ENCODE measurements at regions not wholly inside any gene's neighbourhood (a gene's known extent, or its start where the extent isn't known, plus 50 kb on each side); places are given as distances from the start of the nearest gene placed in this dataset.

- DNase-seq, result no peak
- no peak overlapping the region for H3K4me3 ChIP-seq (ENCODE audit: low read depth in 1 of 2, low read length in 2 of 2)
- ATAC-seq (ENCODE audit: insufficient read depth, low read depth), result no peak
- H3K9me3 ChIP-seq (ENCODE audit: insufficient read depth, low read length, severe bottlenecking), result no peaks in the 10 kb centered on the region
- H3K27me3 ChIP-seq (ENCODE audit: insufficient read depth, low read length, poor library complexity), result no peaks in the 10 kb centered on the region
- no peak overlapping the region for H3K27ac ChIP-seq (ENCODE audit: low read length)
- no peak overlapping the region for H3K9ac ChIP-seq (ENCODE audit: low read depth, low read length)
- no peak overlapping the region for H2AFZ ChIP-seq (ENCODE audit: low read depth, low read length)
- no peaks in the 10 kb centered on the region for H4K20me1 ChIP-seq (ENCODE audit: insufficient read depth, low read length)
- H3K36me3 ChIP-seq (ENCODE audit: insufficient read depth, low read length), result no peaks in the 10 kb centered on the region
- no peaks in the 10 kb centered on the region for H3K79me2 ChIP-seq (ENCODE audit: insufficient read depth, low read length)
- no peak for TF ChIP-seq EZH2 (IDR thresholded peaks at IDR 0.05; ENCODE audit: borderline replicate concordance, low read depth, low read length, severe bottlenecking)
- no peak for TF ChIP-seq CTCF (IDR thresholded peaks at IDR 0.05; ENCODE audit: borderline replicate concordance, extremely low read depth, low read length, poor library complexity, severe bottlenecking)
- no peaks in the 10 kb centered on the region for H3K4me1 ChIP-seq (ENCODE audit: insufficient read depth, low read length)
- no peak overlapping the region for H3K4me2 ChIP-seq (ENCODE audit: insufficient read depth, low read length)
Measured at GRCh38 chr14:82091097-82091496, 557.4 kb upstream of the SEL1L start.

- H3K9me3 ChIP-seq (ENCODE audit: insufficient read depth, low read length, severe bottlenecking), result no peaks in the 10 kb centered on the region
- no peak for ATAC-seq (ENCODE audit: insufficient read depth, low read depth)
- H3K9ac ChIP-seq (ENCODE audit: low read depth, low read length), result no peak overlapping the region
Measured at GRCh38 chr14:82094829-82095345, 561.2 kb upstream of the SEL1L start.

GRCh38 chr14:82104013-82104412 lies 570.4 kb upstream of the SEL1L start:
- no peak for ATAC-seq (ENCODE audit: insufficient read depth, low read depth)
- no peak overlapping the region for H3K9ac ChIP-seq (ENCODE audit: low read depth, low read length)
- DNase-seq, result no peak
- no peaks in the 10 kb centered on the region for H3K36me3 ChIP-seq (ENCODE audit: insufficient read depth, low read length)
- H3K4me3 ChIP-seq (ENCODE audit: low read depth in 1 of 2, low read length in 2 of 2), result no peak overlapping the region
- H4K20me1 ChIP-seq (ENCODE audit: insufficient read depth, low read length), result no peaks in the 10 kb centered on the region
- H3K27ac ChIP-seq (ENCODE audit: low read length), result no peak overlapping the region
- no peaks in the 10 kb centered on the region for H3K27me3 ChIP-seq (ENCODE audit: insufficient read depth, low read length, poor library complexity)
- H3K79me2 ChIP-seq (ENCODE audit: insufficient read depth, low read length), result no peaks in the 10 kb centered on the region
- no peaks in the 10 kb centered on the region for H3K9me3 ChIP-seq (ENCODE audit: insufficient read depth, low read length, severe bottlenecking)
- H3K4me2 ChIP-seq (ENCODE audit: insufficient read depth, low read length), result no peak overlapping the region
- no peak overlapping the region for H2AFZ ChIP-seq (ENCODE audit: low read depth, low read length)
- H3K4me1 ChIP-seq (ENCODE audit: insufficient read depth, low read length), result no peaks in the 10 kb centered on the region
- TF ChIP-seq EZH2 (IDR thresholded peaks at IDR 0.05; ENCODE audit: borderline replicate concordance, low read depth, low read length, severe bottlenecking) (no peak), CTCF (IDR thresholded peaks at IDR 0.05; ENCODE audit: borderline replicate concordance, extremely low read depth, low read length, poor library complexity, severe bottlenecking) (no peak)

More at GRCh38 chr14:82094829-82095345, 561.2 kb upstream of the SEL1L start:
- Histone ChIP-seq H3K36me3 (ENCODE audit: insufficient read depth, low read length) (no peaks in the 10 kb centered on the region), H4K20me1 (ENCODE audit: insufficient read depth, low read length) (no peaks in the 10 kb centered on the region), H3K27me3 (ENCODE audit: insufficient read depth, low read length, poor library complexity) (no peaks in the 10 kb centered on the region), H3K79me2 (ENCODE audit: insufficient read depth, low read length) (no peaks in the 10 kb centered on the region), H3K4me1 (ENCODE audit: insufficient read depth, low read length) (no peaks in the 10 kb centered on the region), H3K27ac (ENCODE audit: low read length) (no peak overlapping the region), H2AFZ (ENCODE audit: low read depth, low read length) (no peak overlapping the region), H3K4me3 (ENCODE audit: low read depth in 1 of 2, low read length in 2 of 2) (no peak overlapping the region; a peak in 1 of 4 replicates), H3K4me2 (ENCODE audit: insufficient read depth, low read length) (no peak overlapping the region)
- DNase-seq, result no peak
- TF ChIP-seq EZH2 (IDR thresholded peaks at IDR 0.05; ENCODE audit: borderline replicate concordance, low read depth, low read length, severe bottlenecking), result no peak
- TF ChIP-seq CTCF (IDR thresholded peaks at IDR 0.05; ENCODE audit: borderline replicate concordance, extremely low read depth, low read length, poor library complexity, severe bottlenecking), result no peak

Data from DND-41 (cell line).